GM19463 (cell line): ENCODE measurements at regions not wholly inside any gene's neighbourhood (a gene's known extent, or its start where the extent isn't known, plus 50 kb on each side); places are given as distances from the start of the nearest gene placed in this dataset.
"Not testable (repeated sequence)": the region's sequence is repeated elsewhere in the genome, so short reads cannot be mapped to it uniquely, and the experiment has no call there.

Experiments used
- ATAC-seq: cut with Tn5 transposase; IDR thresholded peaks from one replicate; pipeline ENCODE4 v1.9.1; 2021; ENCODE audit warnings: mild to moderate bottlenecking, moderate library complexity; ENCODE audit not compliant: unreplicated experiment

DNA sequence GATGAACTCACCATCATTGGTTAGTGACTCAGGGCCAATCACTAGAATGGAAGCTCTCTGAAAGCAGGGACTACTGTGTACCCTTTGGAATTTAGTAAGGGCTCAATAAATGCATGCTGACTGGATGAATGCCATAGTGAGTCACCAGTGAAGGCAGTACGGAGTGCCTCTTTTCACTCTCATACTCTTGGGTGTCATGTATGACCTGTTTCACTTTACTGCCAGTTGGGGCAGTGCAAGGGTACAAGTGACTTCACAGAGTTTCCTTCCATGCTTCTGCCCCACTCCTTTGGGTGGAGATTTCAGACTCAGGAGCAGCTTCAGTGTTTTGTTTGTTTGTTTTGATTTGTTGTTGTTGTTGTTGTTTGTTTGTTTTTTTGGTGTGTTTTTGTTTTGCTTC lies 57.7 kb downstream of the SOX3 start:
- ATAC-seq: no peak

DNA sequence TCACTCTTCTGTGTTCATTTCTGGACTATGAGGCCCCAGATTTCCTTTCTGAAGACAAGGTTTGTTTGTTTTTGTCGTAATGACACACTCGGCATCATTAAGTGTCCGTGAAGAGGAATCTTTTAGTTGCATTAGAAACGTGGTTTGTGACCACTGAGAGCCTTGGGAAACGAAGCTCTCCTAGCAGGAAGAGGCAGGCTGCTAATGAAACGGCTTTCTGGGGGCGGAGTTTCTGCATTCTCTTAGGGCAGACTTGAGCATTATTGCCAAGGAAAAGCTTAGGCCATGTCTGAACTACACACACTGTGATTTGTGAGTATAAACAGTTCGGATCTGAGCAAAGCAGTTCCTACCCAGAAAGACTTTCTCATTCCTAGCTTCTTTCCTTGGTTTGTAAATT lies 64.0 kb downstream of the SOX3 start:
- ATAC-seq: no peak

DNA sequence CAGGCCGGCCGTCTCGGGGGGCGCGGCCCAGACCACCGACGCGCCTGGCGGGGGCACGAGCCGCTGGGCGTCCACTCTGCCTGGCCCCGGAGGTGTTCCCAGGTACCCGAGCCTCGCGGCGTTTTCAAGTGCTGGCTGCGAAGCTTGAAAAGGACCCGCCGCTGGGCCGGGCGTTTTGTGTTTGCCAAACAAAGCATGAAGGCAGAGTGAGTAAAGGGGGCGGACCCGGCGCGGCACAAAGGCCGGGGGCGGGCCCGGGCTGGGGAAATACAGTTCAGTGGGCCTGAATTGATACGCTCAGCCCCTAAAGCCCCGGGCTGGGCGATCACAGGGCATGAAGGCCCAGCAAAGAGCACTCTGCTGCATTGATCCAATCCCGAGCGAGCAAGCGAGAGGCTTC lies 65.4 kb downstream of the SOX3 start:
- ATAC-seq: no peak

DNA sequence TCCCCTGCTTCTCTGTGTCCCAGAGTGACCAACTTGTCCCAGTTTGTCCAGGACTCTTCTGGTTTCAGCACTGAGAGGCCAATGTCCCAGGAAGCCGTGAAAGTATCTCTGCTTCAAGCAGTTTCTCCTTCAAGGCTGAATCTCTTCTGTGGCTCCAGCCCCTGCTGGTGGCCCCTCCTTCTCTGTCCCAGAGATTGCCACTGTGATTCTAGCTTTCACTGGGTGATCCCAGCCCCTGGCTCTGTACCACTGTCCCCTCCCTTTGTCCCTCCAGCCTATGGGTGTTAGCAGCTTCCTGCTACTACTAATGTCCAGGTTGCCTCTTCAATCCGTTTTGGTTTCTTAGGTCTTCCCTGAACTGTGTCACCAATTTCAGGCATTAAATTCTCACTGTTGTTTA lies 70.5 kb downstream of the SOX3 start:
- no peak for ATAC-seq

DNA sequence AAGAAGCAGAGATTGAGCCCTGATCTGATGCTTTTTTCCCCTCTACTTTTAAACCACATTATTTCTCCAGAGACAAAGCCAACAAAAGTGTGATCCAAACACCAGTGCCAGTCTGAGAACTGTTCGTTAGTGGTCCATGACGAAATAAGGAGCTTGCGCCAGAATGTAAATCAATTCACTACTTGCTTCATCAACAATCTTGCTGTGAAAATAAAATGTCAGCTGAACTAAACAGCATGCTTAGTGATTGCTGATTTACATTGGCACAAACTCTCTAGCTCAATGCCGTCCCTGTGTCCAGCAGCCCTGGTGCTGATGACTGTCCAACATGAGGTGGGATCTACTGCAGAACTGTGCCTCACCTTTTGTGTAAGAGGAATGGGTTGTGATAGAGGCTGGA lies 71.3 kb downstream of the SOX3 start:
- no peak for ATAC-seq

DNA sequence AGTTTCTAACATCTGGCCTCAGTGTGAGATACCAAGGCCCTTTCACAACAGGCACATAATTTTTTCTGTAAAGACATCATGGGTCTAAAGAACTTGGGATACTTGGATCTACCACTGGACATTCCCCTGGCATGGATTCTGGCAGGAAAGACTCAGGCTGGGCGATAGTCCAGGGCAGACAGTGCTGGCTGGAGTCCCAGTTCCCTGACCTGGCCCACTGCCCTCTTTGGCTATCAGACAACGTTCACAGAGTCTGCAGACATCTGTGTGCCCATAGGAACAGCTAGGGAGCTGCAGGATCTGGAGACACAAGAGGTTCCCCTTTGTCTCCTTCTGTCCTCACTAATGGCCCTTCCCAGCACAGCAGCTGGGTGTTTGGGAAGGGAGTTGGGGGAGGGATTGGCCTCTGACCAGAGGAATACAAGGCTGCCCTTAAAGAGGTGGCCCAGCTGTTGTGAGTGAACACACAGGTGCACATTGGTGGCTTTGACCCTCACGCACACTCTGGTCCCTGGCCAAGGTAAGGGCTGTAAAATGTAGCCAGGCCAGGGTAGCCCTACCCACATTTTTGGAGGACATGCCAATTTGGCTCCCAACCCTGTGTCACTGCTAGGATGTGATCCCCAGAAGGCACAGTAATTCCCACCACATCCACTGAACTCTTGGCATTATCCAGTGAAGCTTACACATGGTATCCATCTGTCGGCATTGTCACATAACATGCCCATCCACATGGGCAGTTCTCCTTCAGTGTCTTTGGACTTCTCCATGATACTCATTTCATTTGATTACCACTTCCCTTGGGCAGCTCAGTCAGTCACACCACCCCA lies 72.3 kb downstream of the SOX3 start:
- ATAC-seq: no peak

DNA sequence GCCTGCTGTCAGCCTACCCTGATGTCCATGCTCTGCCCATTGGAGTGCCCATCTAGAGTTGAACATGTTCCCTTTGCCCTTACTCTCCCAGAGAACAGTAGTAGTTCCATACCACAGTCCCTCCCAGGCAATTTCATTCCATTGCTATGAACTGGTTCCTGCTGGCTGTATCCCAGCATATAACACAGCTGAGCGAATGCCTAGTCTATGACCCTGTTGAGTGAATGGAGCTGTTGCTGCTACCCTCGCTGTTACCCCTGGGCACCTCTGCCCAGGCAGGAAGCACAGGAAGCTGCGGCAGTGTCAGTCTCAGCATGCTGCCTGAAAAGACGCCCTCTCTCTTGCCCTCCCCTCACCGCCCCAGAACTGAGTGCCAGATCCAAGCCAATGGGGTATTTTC lies 73.3 kb downstream of the SOX3 start:
- no peak for ATAC-seq

DNA sequence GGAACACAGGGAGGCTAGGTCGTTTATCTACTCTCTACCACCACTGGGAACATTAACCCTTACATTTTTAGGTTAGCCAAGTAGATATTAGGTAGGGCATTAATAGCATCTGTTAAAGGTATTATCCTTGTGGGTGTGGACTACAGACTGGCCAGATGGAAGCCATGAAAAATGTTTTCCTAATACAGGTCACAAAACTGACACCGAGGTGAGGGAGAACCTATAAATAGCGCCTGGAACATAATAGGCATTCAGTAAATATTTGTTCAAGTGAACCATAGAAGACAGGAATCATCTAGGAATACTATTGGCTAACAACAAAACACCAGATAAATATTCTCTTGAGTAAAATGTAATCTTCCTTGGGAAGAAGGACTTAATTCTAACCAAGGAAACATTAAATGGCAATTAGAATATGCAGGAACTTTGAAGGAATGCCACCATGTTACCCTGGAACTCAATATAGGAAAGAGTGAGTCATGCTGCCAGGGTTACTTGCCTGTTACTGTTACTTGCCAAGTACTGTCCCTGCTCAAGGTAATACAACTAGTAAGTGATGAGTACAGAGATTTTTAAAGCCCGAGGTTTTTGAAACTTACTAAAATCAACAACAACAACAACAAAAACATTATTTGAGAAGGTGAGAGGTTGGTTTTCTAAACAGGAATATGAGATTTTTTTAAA lies 79.0 kb downstream of the SOX3 start:
- no peak for ATAC-seq

DNA sequence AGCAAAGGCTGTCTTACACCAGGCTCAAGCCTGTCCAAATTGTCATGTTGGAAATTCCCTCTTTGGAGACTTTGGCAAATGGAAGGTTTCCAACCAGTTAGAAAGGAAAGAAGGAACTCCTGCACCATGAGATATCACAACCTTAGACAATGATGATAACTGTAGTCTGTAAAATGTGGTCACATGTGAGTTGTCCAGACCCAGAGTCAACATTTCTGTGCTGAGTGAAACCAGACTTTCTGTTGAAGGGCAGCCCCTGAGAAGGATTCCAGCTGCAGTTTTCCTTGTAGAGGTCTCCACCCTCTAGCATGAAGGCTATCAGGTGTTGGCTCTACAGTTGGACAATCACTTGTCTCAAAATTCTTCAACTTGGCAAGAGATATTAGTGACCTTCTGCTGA lies 82.4 kb downstream of the SOX3 start:
- no peak for ATAC-seq

DNA sequence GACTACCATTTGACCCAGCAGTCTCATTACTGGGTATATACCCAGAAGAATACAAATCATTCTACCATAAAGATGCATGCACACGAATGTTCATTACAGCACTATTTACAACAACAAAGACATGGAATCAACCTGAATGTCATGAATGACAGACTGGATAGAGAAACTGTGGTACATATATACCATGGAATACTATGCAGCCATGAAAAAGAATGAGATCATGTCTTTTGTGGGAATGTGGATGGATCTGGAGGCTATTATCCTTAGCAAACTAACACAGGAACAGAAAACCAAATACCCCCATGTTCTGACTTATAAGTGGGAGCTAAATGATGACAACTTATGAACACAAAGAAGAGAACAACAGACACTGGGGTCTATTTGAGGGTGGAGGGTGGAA lies 102.7 kb downstream of the SOX3 start:
- not testable (repeated sequence) for ATAC-seq

DNA sequence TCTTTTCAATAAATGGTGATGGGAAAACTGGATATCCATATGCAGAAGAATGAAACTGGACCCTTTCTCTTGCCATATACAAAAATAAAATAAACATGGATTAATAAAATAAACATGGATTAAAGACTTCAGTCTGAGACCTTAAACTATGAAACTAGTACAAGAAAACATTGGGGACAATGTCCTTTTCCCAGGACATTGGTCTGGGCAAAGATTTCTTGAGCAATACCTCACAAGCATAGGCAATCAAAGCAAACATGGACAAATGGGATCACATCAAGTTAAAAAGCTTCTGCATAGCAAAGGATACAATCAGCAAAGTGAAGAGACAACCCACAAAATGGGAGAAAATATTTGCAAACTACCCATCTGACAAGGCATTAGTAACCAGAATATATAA lies 108.5 kb downstream of the SOX3 start:
- not testable (repeated sequence) for ATAC-seq

DNA sequence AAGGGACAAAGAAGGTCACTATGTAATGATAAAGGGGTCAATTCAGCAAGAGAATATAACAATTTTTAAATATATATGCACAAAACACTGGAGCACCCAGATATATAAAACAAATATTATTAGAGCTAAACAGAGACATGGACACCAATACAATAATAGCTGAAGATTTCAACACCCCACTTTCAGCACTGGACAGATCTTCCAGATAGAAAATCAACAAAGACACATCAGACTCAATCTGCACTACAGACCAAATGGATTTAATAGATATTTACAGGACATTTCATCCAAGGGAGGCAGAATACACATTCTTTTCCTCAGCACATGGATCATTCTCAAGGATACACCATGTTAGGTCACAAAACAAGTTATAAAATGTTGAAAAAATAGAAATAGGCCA lies 111.4 kb downstream of the SOX3 start:
- ATAC-seq: no peak

DNA sequence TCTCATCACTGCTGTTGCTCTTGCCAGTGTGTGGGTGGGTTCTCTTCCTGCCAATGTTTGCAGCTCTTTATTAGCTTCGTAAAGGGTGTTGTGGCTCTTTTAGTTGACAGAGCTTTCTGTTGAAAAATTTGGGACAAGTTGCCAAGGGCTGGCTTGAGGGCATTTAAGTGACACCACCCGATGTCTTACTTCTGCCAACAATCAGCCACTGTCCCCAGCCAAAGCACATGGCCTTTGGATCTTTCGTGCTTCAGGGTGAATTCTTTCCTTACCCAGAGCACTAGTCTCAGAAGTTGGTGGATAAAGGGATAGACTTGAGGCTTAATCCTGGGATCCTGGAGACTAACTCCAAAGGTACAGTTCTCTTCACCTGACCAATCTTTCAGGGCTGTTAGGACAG lies 113.6 kb downstream of the SOX3 start:
- no peak for ATAC-seq

DNA sequence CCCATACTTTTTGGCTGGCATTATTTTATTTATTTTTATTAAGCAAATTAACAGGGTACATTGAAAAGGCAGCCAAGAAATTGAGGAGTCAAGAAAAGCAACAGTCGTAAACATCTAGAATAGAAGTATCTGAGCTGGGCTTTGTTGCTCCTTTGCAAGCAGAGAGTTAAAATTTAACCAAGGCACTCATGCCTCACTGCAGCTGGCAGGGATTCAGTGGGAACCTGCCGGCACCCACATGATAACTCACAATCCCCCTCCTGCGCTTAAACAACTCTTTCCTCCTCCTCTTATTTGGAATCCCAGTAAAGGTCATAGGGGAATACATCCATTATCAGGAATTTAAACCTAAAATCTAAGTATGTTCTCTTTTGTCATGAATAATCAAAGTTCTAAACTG lies 115.5 kb downstream of the SOX3 start:
- no peak for ATAC-seq

DNA sequence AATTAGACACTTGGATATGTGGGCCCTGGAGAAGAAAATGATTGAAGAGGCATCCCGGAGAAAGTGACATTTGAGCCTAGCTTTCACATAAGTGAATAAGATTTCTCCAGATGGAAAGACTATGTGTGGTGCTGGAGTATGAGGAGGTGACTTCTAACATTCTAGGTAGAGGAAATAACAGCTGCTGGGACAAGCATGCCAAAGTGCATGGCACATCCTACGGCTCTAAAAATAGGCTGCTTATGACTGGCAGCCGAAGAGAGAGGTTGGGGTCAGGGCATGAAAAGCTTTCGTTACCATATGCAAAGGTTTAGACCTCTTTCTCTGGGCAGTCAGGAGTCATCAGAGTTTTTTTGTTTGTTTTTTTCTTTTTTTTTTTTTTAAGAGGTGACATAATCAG lies 142.0 kb downstream of the SOX3 start:
- no peak for ATAC-seq

DNA sequence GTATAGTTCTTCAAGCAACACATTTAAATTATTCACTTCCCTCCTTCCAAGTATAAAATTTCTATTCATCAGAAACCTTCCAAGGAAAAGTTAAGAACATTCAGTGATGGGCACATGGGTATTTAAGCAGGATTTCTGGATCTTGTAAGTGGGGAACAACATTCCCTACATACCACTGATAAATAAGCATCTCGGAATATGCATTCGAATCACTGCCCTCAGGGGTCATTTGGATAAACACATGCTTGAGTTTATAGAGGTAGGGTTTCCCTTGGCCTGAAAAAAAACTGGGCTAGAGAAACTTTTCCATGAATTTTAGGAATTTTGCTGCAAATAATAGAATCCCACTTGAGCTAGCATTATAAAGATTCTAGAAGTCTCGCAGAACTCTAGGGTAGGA lies 143.9 kb downstream of the SOX3 start:
- no peak for ATAC-seq

DNA sequence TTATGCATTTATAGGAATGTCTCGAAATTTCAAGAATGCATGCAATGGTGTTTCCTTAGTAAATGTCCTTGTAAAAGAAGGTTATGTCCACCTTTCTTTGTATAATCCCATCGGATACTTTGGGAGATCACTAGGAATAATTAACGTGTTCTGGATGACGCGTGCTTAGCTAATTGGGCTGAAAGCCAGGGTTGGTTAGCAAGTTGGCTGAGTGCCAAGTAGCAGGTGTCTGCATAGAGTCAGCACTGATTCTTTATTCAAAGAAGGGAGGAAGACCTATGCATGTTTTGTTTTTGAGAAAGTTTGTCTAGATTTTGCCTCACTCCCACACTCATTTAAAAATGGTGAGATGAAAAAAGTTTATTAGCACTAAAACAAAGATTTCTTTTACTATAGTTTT lies 144.6 kb downstream of the SOX3 start:
- ATAC-seq: no peak

DNA sequence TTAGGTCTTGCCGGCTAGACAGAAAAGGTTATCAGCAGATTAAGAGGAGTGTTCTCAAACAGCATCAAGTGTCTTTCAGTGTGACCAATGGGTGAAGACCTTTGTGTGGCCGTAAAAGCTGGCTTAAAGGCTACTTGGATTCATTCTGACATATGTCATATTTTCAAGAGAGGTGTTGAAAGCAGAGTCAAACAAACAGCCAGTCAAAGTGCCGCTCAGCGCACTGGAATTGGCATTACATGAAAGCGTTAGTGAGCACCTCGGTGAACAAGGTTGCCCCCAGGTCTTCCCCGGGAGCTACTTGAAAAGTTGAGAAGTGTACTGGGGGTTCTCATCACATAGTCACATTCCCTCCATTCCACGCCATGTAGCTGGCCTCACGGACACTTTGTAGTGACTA lies 148.9 kb downstream of the SOX3 start:
- no peak for ATAC-seq

DNA sequence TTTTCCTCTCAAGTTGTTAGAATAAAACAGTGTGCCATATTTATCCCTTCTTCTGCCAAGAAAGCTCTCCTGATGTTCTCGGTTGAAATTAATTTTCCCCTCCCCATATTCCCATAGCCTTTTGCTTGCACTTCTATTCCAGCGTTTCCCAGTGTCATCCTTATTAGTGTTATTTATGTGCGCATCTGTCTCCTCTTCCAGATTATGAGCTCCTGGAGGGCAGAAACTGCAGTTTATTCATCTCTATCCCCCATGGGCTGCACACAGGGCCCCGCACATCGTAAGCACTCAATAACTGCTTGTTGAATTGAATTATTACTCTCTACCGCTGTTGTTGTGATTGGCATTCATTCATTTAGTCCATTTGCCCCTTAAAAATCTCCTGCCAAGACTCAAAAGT lies 149.4 kb downstream of the SOX3 start:
- no peak for ATAC-seq

DNA sequence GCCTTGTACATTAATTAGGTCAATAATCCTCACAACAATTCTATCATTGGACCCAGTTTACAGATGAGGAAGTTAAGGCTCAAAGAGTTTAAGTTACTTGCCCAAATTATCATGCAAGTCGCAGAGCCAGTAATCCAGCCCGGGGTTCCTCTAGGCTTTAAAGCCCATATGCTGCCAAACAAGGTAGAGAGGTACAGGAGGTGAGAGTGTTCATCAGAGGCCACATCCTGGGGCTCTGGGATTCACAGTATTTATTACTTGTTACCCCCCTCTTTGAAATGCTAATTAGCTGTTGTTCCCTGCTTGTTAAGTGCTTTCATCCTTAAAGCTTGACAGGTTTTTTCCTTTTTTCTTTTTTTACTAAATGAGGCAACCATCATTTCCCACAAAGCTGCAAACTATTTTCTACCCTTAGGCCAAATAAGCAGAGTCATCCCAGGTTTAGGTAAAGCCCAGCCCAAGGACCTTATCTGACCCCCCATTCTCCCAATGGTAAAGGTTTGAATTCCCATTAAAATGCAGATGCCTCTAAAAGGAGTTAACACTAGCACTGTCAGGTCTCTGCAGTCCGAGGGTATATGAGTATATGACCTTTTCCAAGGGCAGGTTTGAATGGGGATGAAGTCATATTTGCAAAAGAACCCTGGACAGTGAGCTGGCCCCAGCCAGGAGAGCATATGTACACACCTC lies 150.3 kb downstream of the SOX3 start:
- ATAC-seq: no peak

DNA sequence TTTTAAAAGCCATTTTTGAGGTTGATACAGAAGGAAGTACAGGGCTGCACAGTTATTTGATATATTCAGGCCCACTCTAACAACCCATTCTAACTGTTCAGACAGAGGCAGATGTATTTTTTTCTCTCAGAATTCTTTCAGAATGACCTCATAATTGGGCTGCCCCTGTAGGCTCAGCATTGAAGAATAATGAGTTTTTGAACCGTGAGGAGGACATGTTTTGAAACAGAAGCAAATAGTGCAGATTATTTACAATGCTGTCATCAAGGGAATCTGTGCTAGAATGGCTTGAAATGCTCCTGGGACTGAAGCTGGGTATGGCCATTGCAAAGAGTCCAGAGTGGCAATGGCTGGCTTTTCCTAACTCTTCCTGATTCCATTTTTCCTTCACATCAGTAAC lies 158.1 kb downstream of the SOX3 start:
- no peak for ATAC-seq

DNA sequence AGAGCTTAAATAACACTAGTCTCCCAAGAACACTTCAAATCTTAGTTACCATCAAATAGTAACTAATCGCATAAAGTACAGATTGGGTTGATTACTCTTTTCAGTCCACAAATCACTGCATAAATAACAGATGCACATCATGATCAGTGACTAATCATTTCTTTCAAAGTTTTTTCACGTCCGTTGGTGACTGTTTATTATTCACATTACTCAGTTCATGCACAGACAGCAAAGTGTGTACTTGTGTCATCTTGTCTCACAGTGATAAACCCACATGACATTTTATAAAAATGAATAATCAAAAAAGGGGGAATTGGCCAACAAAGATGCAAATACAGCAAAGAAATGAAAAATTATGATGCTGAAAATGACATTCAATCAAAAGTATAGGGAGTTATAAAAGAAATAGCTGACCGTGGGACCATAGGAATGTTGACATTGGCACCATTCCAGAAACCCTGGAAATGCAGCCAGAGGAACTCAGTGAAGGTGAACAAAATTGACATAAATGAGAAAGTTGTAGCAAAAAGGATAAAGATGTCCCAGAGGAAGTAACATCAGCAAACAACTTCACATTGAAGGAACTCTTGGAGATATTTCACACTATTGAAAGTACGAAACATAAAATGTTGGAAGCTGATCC lies 161.5 kb downstream of the SOX3 start:
- no peak for ATAC-seq
